ENCODE measurements at regions not wholly inside any gene's neighbourhood (a gene's known extent, or its start where the extent isn't known, plus 50 kb on each side); places are given as distances from the start of the nearest gene placed in this dataset.

DNA sequence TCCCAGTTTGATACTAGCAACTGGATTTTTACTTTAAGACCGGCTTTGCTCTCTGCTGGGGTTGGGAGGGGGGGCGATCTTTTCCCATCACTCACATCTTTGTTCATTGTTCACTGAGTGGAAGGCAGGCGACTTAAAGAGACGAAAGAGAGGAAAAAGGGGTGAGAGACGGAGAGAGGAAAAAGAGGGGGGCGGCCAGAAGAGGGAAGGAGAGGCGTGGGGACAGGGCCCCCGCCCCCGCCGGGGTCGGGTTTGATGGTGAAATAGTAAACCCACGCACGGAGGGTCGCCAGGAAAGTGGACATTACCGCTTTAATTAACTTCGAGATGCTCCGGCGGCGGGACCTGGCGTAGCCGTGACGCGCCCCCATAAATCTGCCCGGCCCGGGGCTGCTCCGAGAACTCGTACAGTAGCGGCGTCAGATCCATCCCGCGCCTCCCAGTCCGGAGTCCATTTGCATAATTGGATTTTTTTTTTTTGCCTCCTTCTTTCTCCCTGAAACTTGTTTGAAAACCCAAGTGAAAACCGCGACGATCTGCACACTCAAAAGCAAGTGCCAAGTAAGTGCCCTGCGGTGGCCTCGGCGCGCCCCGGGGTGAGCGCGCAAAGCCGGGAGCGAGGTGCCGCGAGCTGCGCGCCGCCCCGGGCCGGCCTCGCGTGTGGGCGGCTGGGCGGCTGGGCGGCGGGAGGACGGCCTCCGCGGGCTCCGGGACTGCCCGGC, 143.9 kb upstream of the ZNF536 start:
- H3K4me1 Mint-ChIP-seq, result peaks cover 53% of the 10 kb centered on the region
- peak; percentile 72 for DNase-seq

DNA sequence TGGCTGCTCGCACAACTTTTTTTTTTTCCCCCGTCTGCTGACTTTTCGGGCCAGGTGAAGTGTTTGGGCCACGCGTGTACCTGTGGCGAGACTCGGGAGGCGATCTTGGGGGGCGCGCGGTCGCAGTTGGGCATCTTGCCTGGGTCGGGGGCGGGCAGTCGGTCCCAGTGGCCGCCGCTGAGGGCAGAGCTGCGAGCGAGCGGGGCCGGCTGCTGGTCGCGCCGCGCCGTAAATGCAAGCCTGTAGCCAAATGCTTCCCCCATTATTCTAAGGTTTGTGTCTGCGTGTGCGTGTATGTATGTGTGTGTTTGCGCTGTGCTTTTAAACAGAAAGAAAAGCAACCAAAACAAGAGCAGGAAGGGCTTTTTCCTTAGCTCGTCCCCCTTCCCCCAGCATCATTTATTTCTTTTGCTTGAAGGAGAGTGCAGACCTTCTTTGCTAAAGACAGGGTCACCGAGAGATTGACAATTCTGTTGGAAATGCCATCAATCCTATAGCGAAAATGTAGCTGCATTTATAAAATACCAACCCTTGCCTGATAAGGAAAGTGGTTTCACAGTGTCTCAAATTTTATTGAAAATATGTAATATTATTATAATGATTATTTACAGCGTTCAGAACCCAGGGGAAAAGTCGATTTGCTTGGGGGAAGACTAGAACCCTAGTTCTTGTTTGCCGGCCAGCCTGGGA, 143.2 kb upstream of the ZNF536 start:
- Mint-ChIP-seq H3K9me3 (no peaks in the 10 kb centered on the region), H3K27ac (no peak overlapping the region), H3K4me1 (peaks cover 46% of the 10 kb centered on the region), H3K27me3 (ENCODE audit: low read depth, poor library complexity) (peaks cover 95% of the 10 kb centered on the region), H3K36me3 (ENCODE audit: low read depth) (no peaks in the 10 kb centered on the region), H3K4me3 (peak overlapping the region; percentile 86)
- DNase-seq, result peak; percentile 49
- TF ChIP-seq, protein P1, sequence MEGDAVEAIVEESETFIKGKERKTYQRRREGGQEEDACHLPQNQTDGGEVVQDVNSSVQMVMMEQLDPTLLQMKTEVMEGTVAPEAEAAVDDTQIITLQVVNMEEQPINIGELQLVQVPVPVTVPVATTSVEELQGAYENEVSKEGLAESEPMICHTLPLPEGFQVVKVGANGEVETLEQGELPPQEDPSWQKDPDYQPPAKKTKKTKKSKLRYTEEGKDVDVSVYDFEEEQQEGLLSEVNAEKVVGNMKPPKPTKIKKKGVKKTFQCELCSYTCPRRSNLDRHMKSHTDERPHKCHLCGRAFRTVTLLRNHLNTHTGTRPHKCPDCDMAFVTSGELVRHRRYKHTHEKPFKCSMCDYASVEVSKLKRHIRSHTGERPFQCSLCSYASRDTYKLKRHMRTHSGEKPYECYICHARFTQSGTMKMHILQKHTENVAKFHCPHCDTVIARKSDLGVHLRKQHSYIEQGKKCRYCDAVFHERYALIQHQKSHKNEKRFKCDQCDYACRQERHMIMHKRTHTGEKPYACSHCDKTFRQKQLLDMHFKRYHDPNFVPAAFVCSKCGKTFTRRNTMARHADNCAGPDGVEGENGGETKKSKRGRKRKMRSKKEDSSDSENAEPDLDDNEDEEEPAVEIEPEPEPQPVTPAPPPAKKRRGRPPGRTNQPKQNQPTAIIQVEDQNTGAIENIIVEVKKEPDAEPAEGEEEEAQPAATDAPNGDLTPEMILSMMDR (IDR thresholded peaks at IDR 0.05), result no peak

More for the DNA sequence above, 143.9 kb upstream of the ZNF536 start:
- Mint-ChIP-seq H3K36me3 (ENCODE audit: low read depth) (no peaks in the 10 kb centered on the region), H3K27ac (no peak overlapping the region), H3K27me3 (ENCODE audit: low read depth, poor library complexity) (peaks cover 95% of the 10 kb centered on the region), H3K9me3 (no peaks in the 10 kb centered on the region), H3K4me3 (peak overlapping the region; percentile 86)
- TF ChIP-seq, protein P1 (IDR thresholded peaks at IDR 0.05), result no peak

DNA sequence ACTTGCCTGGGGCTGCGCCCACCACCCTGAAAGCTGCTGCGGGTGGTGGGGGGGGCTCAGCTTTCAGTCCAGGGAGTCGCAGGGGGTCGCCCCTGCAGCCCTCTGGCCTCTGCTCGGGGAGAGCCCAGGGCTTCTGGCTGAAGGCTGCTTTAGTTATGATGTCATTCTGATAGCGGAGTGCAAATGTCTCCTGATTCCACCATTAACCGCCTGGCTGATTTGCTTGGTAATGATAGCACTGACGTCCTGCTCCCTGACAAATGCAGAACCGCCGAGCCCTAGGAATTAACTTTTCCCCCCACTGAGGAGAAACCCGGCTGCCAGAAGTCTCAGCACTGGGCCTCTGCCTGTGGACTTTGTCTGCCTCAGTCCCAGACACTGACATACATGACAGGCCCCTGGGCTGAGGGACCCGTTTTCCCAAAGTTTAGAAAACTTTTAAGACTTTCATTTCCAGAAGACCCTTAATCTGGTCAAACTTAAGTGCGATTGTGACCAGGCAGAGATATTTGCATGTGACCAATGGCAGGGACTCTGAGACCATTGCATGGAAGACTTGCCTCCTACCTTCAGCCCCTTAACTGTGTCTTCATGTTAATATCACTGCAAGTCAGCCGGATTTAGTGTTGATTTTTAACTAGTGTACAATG, 142.5 kb upstream of the ZNF536 start:
- TF ChIP-seq, protein P1 (IDR thresholded peaks at IDR 0.05), result no peak
- Mint-ChIP-seq H3K4me3 (peak overlapping the region; percentile 49), H3K4me1 (peaks cover 41% of the 10 kb centered on the region), H3K27me3 (ENCODE audit: low read depth, poor library complexity) (peaks cover 95% of the 10 kb centered on the region), H3K36me3 (ENCODE audit: low read depth) (no peaks in the 10 kb centered on the region), H3K27ac (no peak overlapping the region), H3K9me3 (no peaks in the 10 kb centered on the region)
- DNase-seq, result peak; percentile 21

DNA sequence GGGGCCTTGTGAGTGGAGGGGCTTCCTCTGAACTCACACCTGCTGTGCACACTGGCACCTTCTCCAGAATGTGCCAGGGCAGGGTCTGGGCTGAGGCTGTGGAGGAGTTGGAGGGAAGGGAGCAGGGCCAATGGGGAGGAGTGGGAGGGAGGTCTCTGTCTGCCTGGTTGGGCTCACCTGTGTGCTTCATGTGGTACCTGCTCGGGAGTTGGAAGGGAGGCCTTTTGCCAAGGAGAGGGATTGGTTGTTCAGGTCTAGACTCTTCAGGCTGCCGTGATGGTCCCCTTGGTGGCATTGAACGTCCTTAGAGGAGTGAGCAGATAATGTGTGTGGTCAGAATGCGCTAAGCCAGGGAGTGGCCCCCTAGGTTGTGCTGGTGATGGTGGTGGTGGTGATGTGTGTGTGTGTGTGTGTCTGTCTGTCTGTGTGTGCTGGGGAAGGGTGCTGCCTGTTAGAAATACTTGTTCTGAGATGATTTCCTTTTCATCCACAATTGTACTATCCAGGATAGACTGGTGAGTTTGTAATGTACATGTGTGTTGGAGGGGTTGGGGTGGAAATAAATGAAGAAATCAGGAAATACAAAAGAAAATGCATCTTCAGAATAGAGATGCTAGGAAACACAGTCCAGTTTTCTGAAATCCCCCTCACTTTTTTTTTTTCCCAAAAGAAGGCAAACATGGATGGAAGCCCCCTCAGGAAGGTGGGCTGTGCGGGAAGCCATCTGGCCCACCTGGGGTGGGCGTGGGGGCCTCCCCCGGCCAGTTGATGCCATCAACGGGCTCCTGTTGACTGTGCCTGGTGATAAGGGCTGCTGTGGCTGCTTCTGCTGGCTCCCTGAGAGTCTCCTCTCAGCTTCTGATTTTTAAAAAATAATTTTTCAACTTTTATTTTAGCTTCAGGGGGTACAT, 140.5 kb upstream of the ZNF536 start:
- Mint-ChIP-seq H3K27me3 (ENCODE audit: low read depth, poor library complexity) (peaks cover 97% of the 10 kb centered on the region), H3K4me1 (peaks cover 32% of the 10 kb centered on the region), H3K36me3 (ENCODE audit: low read depth) (no peaks in the 10 kb centered on the region), H3K9me3 (no peaks in the 10 kb centered on the region), H3K4me3 (no peak overlapping the region), H3K27ac (no peak overlapping the region)
- no peak for DNase-seq
- TF ChIP-seq, protein P1 (IDR thresholded peaks at IDR 0.05), result no peak

DNA sequence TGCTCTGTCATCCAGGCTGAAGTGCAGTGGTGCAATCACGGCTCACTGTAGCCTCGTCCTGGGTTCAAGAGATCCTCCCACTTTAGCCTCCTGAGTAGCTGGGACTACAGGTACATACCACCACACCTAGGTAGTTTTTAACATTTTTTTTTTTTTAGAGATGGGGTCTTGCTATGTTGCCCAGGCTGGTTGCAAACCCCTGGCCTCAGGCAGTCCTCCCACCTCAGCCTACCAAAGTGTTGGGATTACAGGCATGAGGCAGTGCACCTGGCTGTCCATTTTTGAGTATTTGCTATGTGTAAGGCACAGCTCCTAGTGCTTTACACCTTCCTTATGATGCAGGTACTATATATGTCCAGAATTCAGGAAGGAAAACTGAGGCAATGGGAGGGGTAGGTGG, 138.8 kb upstream of the ZNF536 start:
- DNase-seq, result no peak
- Mint-ChIP-seq H3K4me1 (peaks cover 24% of the 10 kb centered on the region), H3K36me3 (ENCODE audit: low read depth) (no peaks in the 10 kb centered on the region), H3K27me3 (ENCODE audit: low read depth, poor library complexity) (peaks cover 96% of the 10 kb centered on the region), H3K9me3 (no peaks in the 10 kb centered on the region), H3K4me3 (no peak overlapping the region), H3K27ac (no peak overlapping the region)
- TF ChIP-seq, protein P1 (IDR thresholded peaks at IDR 0.05), result no peak
